Esophagus squamous epithelium (tissue), 5 donors: ENCODE measurements at regions not wholly inside any gene's neighbourhood (a gene's known extent, or its start where the extent isn't known, plus 50 kb on each side); places are given as distances from the start of the nearest gene placed in this dataset.

ENCODE experiments used
- DNase-seq: peaks from one replicate; lab custom pipeline; 2025; lab: John Stamatoyannopoulos, UW
- H3K27ac ChIP-seq, 4 donors: fragments of 200-600 bp; sonication (generic); one replicate each; pipeline ENCODE4 v1.5.1; 2016 to 2019; ENCODE audit warnings: mild to moderate bottlenecking in 1 of 4
- H3K27me3 ChIP-seq, 4 donors: fragments of 200-600 bp; sonication (generic); 1 replicate in 3 of 4; 2 replicates in 1 of 4; pipeline versions ENCODE4 v1.5.1 to v1.6.0; 2017 to 2021; ENCODE audit warnings: antibody characterized with exemption in 1 of 4
- H3K36me3 ChIP-seq, 3 donors: fragments of 200-600 bp; sonication (generic); one replicate each; pipeline ENCODE4 v1.5.1; 2016 to 2019
- H3K4me1 ChIP-seq, 3 donors: fragments of 200-600 bp; sonication (generic); one replicate each; pipeline ENCODE4 v1.5.1; 2017 to 2019
- H3K4me3 ChIP-seq, 4 donors: fragments of 200-600 bp; sonication (generic); 1 replicate in 3 of 4; 2 replicates in 1 of 4; pipeline ENCODE4 v1.5.1; 2016 to 2019; ENCODE audit warnings: mild to moderate bottlenecking in 2 of 4, moderate library complexity in 1 of 4
- H3K9me3 ChIP-seq, 3 donors: fragments of 200-600 bp; sonication (generic); one replicate each; pipeline ENCODE4 v1.5.1; 2016 to 2019
- POLR2A ChIP-seq, 4 donors: fragments of 450-650 bp; IDR thresholded peaks; one replicate each; pipeline ENCODE4 v1.6.1; 2017; ENCODE audit warnings: antibody characterized with exemption in 4 of 4, mild to moderate bottlenecking in 4 of 4, moderate library complexity in 3 of 4
- WGBS, 2 donors: methylation state at CpG; one replicate each; pipeline ENCODE4 v1.1.5; 2018; 5-methylcytosine and 5-hydroxymethylcytosine counted together
- intact Hi-C: fragments of 100-400 bp; cut with DNase I; formaldehyde crosslinking; loops from one replicate; pipeline ENCODE4 v1.15.0; 2022
- TF ChIP-seq, protein P1 (sequence below), 6 experiments: fragments of 450-650 bp in 4 of 6; fragments of 200-600 bp in 2 of 6; sonication (generic) in 2 of 6; IDR thresholded peaks; one replicate each; pipeline ENCODE4 v1.5.1; 2016 to 2019; ENCODE audit warnings: antibody characterized with exemption in 6 of 6, mild to moderate bottlenecking in 4 of 6, moderate library complexity in 4 of 6
- donor health status: DM: yes; HTN: yes; CAD: no.

DNA sequence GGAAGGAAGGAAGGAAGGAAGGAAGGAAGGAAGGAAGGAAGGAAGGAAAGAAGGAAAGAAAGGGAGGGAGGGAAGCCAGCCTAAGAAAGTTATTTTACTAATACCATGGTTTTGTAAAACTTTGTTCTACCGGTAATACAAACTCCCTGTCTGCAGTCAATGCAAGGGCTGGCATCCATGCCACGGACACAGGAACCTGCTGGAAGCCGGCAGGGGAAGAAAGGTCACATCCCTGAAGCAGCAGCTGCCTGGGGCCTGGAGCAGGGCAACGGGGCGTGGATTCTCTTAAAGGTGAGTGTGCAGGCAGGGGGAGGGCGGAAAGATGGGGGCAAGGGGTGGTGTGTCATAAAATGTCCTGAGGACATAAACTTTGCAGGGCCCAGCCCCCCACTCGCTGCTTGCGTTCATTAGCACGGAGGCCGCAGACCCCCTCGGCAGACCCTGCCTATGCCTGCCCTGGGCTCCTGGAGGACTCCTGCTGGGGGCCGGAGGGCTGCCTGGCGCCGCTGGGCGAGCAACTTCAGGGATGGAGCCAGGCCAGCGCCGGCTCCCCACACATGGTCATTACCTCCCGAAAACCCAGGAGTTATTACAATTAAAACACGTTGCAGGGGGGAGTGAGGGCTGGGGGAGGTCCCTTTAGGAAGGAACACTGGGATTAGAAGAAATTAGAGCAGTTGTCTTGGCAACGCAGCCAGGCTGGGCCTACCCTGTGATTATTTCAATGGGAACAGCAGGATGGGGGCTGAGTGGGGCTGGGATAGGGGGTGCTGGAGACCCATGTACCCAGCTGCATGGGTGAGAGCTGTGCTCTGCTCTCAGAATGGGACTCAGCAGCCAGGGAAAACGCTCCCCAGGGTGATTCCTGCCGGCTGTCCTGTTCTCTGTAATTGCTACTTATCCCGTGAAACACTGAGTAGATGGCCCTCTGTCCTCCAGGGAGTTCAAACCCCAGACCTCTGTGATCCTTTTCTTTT is 257.9 kb downstream of the SOX9 start:
- no peak for DNase-seq
- Histone ChIP-seq H3K27ac (no peak overlapping the region), H3K4me3 (no peak overlapping the region), H3K9me3 (no peaks in the 10 kb centered on the region), H3K4me1 (peaks cover 0 to 16% (median 0%) of the 10 kb centered on the region in 3 donors), H3K27me3 (peaks cover 0 to 10% (median 0%) of the 10 kb centered on the region in 4 donors), H3K36me3 (no peaks in the 10 kb centered on the region)
- 75 to 80% methylated on average over 7 to 16 of the region's 23 CpGs for WGBS, 2 donors
- intact Hi-C loops: no loop called here
- no peak for TF ChIP-seq POLR2A (IDR thresholded peaks at IDR 0.05)
- TF ChIP-seq, protein P1, sequence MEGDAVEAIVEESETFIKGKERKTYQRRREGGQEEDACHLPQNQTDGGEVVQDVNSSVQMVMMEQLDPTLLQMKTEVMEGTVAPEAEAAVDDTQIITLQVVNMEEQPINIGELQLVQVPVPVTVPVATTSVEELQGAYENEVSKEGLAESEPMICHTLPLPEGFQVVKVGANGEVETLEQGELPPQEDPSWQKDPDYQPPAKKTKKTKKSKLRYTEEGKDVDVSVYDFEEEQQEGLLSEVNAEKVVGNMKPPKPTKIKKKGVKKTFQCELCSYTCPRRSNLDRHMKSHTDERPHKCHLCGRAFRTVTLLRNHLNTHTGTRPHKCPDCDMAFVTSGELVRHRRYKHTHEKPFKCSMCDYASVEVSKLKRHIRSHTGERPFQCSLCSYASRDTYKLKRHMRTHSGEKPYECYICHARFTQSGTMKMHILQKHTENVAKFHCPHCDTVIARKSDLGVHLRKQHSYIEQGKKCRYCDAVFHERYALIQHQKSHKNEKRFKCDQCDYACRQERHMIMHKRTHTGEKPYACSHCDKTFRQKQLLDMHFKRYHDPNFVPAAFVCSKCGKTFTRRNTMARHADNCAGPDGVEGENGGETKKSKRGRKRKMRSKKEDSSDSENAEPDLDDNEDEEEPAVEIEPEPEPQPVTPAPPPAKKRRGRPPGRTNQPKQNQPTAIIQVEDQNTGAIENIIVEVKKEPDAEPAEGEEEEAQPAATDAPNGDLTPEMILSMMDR (IDR thresholded peaks at IDR 0.05): no peak

DNA sequence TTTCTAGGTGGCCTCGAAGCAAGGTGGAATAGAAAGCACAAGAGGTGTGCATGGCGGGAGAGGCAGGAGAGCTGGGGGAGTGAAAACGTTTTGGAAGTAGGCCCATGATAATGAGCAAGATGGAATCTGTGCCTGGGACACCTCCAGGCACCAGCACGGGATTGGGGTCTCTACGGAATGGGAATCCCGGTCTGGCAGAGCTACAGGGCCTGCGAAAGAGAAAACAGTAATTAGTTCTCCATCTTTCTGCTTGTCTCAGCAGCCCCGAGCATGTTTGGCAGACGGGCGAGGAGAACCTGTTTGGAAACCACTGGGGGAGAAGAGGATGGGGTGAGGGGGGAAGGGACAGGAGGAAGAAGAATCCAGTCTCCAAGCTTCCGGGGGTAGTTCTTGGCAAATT is 258.7 kb downstream of the SOX9 start:
- Histone ChIP-seq H3K27me3 (peaks cover 0 to 12% (median 0%) of the 10 kb centered on the region in 4 donors), H3K4me3 (no peak overlapping the region), H3K27ac (no peak overlapping the region), H3K4me1 (peaks cover 0 to 8% (median 0%) of the 10 kb centered on the region in 3 donors), H3K9me3 (no peaks in the 10 kb centered on the region), H3K36me3 (no peaks in the 10 kb centered on the region)
- WGBS, 2 donors: 28 to 52% methylated on average over 10 of the region's 11 CpGs
- intact Hi-C loops: no loop called here
- no peak for TF ChIP-seq POLR2A (IDR thresholded peaks at IDR 0.05)
- TF ChIP-seq, protein P1 (IDR thresholded peaks at IDR 0.05): no peak
- no peak for DNase-seq

DNA sequence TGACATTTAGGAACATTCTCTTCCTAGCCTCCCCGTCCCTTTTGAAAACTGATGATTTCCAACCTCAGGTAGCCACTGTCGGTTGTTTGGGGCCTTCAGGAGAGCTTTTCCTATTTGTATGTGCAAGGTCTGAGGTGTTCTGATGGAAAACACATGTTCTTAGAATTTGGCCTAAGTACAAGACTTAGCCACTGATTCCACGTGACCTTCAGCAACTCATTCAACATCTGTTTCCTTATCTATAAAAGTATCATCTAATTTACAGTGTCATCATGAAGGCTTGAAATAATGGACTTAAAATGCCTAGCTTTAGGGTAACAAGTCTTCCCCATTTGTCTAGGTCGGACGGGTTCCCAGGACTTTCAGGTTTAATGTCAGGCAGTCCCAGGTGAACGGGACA is 259.3 kb downstream of the SOX9 start:
- H3K4me3 ChIP-seq: no peak overlapping the region
- no peaks in the 10 kb centered on the region for H3K36me3 ChIP-seq
- no peaks in the 10 kb centered on the region for H3K9me3 ChIP-seq
- no peak for DNase-seq
- intact Hi-C loops: no loop called here
- H3K4me1 ChIP-seq: peaks cover 0 to 7% (median 0%) of the 10 kb centered on the region in 3 donors
- peaks cover 0 to 16% (median 0%) of the 10 kb centered on the region in 4 donors for H3K27me3 ChIP-seq
- WGBS, 2 donors: 91 to 93% methylated on average over 5 to 6 of the region's 6 CpGs
- TF ChIP-seq, protein P1 (IDR thresholded peaks at IDR 0.05): no peak
- TF ChIP-seq POLR2A (IDR thresholded peaks at IDR 0.05): no peak
- no peak overlapping the region for H3K27ac ChIP-seq

DNA sequence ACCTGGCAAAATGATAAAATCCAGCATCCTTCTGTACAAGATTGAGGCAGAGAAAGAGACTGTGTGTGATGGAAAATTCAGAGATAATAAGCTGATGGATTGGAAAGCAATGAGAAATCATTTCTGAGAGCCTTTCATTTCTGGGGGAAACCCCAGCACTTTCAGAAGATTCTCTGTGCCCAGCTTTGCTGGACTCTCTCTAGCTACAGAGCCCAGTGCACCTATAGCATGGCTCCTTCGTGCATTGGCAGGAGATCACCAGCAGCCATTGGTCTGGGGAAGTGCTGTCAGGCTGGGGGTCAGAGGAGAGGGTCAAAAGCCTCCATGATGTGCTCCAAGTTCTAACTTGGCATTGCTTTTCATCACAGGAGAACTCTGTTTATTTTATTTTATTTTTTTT is 259.9 kb downstream of the SOX9 start:
- Histone ChIP-seq H3K9me3 (no peaks in the 10 kb centered on the region), H3K27ac (no peak overlapping the region), H3K36me3 (no peaks in the 10 kb centered on the region), H3K4me1 (peaks cover 0 to 7% (median 0%) of the 10 kb centered on the region in 3 donors), H3K4me3 (no peak overlapping the region), H3K27me3 (peaks cover 0 to 16% (median 0%) of the 10 kb centered on the region in 4 donors)
- intact Hi-C loops: no loop called here
- DNase-seq: no peak
- TF ChIP-seq, protein P1 (IDR thresholded peaks at IDR 0.05): no peak
- WGBS, 2 donors: 60 to 86% methylated on average over 1 of the region's 1 CpG
